8988T (cell line): ENCODE measurements at regions not wholly inside any gene's neighbourhood (a gene's known extent, or its start where the extent isn't known, plus 50 kb on each side); places are given as distances from the start of the nearest gene placed in this dataset.
"Not testable (repeated sequence)": the region's sequence is repeated elsewhere in the genome, so short reads cannot be mapped to it uniquely, and the experiment has no call there.

Experiments
- DNase-seq: peaks from one replicate; pipeline ENCODE4 v3.0.0; 2011

GRCh38 chr9:75463871-75464270 is 375.6 kb downstream of the OSTF1 start:
- no peak for DNase-seq

DNA sequence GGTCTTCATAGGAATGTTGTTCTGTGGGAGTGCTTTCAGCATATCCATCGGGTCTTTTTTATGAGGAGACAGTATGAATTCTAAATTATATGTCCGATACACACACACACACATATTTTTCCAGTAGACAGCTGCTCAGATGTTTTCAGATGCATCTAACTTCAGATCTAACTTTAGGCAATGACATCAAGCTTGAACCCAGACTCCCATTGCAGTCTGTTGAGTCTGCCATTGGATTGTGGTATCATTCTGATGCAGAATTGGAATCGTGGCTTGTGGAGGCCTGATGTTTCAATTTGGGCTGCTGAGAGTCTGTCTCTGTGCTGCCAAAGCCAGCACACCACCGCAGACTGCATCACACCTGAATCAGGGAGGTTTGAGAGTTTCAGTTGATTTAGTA is 376.4 kb downstream of the OSTF1 start:
- DNase-seq, result no peak

- DNase-seq, result no peak
Observed at GRCh38 chr9:75467142-75467541, 378.8 kb downstream of the OSTF1 start.

DNA sequence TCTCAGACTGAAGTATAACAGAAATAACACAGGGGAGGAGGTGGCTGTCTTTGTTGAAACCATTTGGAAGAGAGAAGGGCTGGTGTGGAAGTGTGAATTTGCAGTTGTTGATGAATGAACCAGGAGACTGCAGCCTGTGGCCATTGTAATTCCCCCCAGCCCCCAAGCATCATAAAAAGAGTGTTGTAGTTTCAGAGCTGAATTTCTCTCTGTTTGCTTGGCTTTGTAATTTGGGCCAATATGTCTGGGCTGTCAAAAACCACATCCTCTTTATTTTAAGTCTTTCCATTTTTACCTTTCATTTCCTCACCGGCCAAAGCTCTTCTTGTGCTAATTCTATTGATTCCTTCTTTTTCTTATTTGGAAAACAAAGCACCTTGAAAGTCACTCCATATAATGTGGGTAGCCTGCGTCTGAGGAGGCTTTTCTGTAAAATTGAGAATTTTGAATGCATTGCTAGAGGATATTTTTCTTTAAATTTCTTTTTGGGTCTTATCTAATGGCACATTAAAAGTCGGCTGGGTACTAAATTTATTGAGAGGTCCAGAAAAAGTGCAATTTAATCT is 383.3 kb downstream of the OSTF1 start:
- no peak for DNase-seq

GRCh38 chr9:75482566-75482965 is 394.3 kb downstream of the OSTF1 start:
- no peak for DNase-seq

DNA sequence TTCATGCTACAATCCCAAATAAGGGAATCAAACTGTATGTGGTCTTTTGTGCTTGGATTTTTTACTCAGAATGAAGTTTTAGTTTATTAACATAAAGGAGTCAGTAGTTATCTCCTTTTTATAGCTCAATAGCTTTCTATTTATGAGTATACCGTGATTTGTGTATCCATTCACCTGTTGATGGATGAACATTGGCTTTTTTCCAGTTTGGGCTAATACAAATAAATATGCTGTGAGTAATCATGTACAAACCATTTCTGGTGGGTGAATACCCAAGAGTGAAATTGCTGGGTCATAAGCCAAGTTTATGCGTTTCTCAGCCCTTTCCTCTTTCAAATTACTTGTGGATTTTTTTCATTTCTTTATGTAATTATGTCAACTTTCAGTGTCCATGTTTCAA is 395.3 kb downstream of the OSTF1 start:
- no peak for DNase-seq

DNA sequence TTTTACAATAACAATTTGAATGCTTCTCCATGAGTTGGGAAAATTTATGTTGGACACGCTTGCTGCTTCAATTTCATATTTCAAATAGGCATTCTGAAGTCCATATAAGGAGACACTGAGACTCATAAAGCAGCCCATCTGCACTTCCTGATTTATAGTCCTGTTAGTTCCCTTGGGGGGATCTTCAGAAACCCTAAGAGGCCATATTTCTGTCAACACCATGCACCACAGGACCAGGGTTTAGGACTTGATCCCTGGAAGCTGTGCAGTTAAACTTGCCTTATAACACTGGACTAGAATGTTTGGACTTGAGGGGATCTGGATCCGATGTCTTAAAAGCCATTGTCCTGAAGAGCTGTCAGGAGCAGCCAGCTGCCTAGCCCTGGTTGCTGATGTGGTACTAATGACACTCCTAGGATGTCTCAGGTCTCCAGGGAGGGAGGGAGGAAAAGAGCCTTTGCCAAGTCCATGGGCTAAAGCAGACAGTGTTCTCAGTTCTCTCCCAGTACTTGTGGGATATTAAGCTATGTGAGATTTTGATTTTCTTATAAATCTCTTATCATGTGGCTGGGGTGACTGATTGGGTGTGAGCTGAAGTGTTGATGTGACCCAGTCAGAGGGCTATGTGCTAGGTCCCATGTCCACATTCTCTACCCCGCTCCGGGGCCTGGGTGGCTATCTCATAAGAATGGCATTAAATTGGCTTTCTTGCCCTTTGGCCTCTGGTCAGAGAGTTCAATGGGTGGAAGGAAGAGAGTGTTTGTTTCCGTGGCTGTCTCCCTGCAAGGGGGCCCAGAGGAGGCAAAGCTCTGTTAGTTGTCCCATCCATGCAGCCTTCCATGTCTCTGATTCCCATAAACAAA is 399.8 kb downstream of the OSTF1 start:
- no peak for DNase-seq

- no peak for DNase-seq
Observed at GRCh38 chr9:75488719-75489110, 400.4 kb downstream of the OSTF1 start.

GRCh38 chr9:75490326-75490725 is 400.1 kb upstream of the PCSK5 start:
- no peak for DNase-seq

GRCh38 chr9:75491533-75491932 is 398.9 kb upstream of the PCSK5 start:
- DNase-seq, result no peak

DNA sequence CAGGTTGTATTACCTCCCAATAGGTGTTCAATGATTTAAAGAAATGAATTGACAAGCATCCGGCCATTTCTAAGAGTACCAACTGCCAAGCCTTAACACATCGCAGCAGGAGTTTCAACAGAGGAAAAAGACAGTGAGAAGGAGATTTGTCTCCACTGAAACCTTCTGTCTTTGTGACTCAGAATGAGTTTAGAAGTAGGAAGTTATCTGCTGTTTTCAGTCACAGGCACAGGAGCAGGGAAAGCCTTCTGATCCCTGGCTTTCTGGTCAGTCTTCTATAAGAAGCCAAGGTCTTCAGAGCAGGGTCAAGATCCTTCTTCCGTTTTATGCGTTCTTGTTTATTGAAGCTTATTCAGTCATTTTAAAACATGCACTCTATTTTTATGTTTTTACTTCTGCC is 390.7 kb upstream of the PCSK5 start:
- no peak for DNase-seq

DNA sequence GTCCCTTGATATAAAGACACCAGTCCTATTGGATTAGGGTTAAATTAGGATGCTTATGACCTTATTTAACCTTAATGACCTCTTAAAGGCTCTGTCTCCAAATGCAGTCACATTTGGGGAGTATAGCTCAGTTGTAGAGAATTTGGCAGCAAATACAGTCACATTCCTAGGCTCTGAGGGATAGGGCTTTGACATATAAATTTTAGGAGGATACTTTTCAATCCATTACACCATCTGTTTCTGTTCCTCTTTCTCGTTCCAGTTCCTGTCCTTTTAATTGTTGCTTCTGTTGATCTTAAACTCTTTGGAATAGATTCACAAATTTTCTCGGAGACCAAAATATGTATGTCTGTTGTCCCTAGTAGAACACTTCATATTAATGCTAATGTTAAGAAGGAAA is 390.0 kb upstream of the PCSK5 start:
- DNase-seq, result no peak

- DNase-seq, result not testable (repeated sequence)
Observed at GRCh38 chr9:75500940-75501339, 389.5 kb upstream of the PCSK5 start.

GRCh38 chr9:75504721-75505120 is 385.8 kb upstream of the PCSK5 start:
- no peak for DNase-seq

- DNase-seq, result no peak
Observed at GRCh38 chr9:75505654-75506053, 384.8 kb upstream of the PCSK5 start.

- DNase-seq, result no peak
Observed at GRCh38 chr9:75529463-75529862, 361.0 kb upstream of the PCSK5 start.

DNA sequence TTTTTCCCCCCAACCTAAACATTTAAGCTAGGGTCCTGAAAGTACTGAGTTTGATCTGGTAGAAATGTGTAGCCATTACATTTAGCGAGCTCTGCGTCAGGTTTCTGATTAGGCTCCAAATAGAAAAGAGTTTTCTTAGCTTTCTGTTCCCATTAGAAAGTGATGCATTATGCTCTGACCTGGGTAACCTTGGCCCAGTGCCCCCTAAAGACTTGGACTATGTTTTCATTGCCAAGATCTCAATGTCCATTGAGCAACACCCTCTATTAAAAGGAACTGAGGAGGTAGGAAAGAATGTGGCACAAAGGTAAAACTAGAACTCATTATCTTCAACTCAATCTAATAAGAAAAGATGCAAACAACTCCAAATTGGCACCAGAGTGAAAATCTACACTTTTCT is 358.9 kb upstream of the PCSK5 start:
- no peak for DNase-seq

GRCh38 chr9:75532233-75533050 is 358.0 kb upstream of the PCSK5 start:
- no peak for DNase-seq

- no peak for DNase-seq
Observed at GRCh38 chr9:75539523-75539922, 350.9 kb upstream of the PCSK5 start.

DNA sequence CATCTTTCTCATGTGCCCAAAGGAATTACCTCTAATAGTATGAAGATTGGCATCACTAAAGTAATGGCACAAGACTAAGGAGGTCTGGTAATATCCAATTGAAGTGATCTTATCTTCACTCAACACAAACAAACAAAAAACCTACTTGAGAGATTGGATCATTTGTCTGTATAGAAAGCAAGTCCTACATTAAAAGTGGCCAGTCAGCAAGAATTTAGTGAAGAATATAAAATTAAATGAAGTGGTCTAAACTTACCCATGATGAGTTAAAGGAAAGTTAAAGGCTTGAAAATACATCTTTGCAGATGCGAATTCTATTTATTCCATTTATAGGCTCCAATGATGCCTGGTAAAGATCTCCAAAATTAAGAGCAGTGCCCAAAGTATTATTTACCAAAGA is 350.3 kb upstream of the PCSK5 start:
- DNase-seq, result no peak

- no peak for DNase-seq
Observed at GRCh38 chr9:75541734-75542133, 348.7 kb upstream of the PCSK5 start.

DNA sequence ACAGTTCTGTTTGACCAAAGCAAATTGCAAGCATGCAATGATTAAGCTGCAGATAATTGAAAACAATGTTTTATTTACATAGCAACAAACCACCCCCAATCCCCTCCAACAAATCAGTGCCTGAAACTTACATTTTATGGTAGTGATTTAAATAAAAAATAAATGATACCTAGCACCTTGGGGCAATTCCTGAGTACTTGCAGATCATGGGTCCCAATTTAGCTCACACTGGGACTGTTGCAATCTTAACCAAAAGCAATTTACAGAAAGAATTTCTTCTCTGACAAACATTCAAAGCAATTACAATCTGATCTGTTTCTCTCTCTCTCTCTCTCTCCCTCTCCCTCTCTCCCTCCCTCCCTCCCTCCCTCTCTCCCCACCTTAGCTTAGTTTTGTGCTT is 345.7 kb upstream of the PCSK5 start:
- DNase-seq, result no peak

- no peak for DNase-seq
Observed at GRCh38 chr9:75545287-75545686, 345.2 kb upstream of the PCSK5 start.

- DNase-seq, result no peak
Observed at GRCh38 chr9:75548871-75549270, 341.6 kb upstream of the PCSK5 start.
